SK-N-SH (cell line): ENCODE measurements at regions not wholly inside any gene's neighbourhood (a gene's known extent, or its start where the extent isn't known, plus 50 kb on each side); places are given as distances from the start of the nearest gene placed in this dataset.

Experiments used
- CTCF ChIA-PET: fragments of 300-600, 350-600 bp; formaldehyde crosslinking; extraction: SDS; loops from one replicate; lab custom pipeline; 2021; lab: Yijun Ruan, JAX
- POLR2A ChIA-PET: fragments of 350-600 bp; sonication (Branson Sonifier 250); formaldehyde crosslinking; extraction: SDS; loops from one replicate; lab custom pipeline; 2020; ENCODE audit warnings: antibody characterized with exemption, inconsistent platforms; lab: Yijun Ruan, JAX
- DNase-seq: peaks from one replicate; pipeline ENCODE4 v3.0.0; 2012
- H2AFZ ChIP-seq: fragments of 200-600 bp; sonication (generic); 2 replicates; pipeline ENCODE4 v1.8.1; 2016; ENCODE audit warnings: antibody characterized with exemption, mild to moderate bottlenecking, low read depth
- H3F3A ChIP-seq: fragments of 200-600 bp; sonication (generic); replicated peaks from 2 replicates; pipeline ENCODE3; 2016; ENCODE audit warnings: antibody characterized with exemption, mild to moderate bottlenecking; ENCODE audit not compliant: insufficient read depth
- H3K27ac ChIP-seq, 2 experiments: fragments of 200-500 bp in 1 of 2; fragments of 200-600 bp in 1 of 2; sonication (Bioruptor generic) in 1 of 2; sonication (generic), shearing (Covaris generic) in 1 of 2; 2 replicates each; pipeline versions ENCODE4 v1.5.1 to v1.6.1; 2014 to 2016; ENCODE audit warnings: low read depth in 2 of 2, inconsistent platforms in 1 of 2, low read length in 1 of 2, mild to moderate bottlenecking in 1 of 2, mixed read lengths in 1 of 2
- H3K27me3 ChIP-seq: fragments of 200-600 bp; sonication (generic), shearing (Covaris generic); 2 replicates; pipeline ENCODE4 v1.6.1; 2016; ENCODE audit warnings: mixed run types; ENCODE audit not compliant: insufficient read depth
- H3K36me3 ChIP-seq, 2 experiments: fragments of 200-500 bp in 1 of 2; fragments of 200-600 bp in 1 of 2; sonication (Bioruptor generic) in 1 of 2; sonication (generic) in 1 of 2; replicated peaks in 1 of 2; 2 replicates each; pipeline versions ENCODE3 to v1.5.1; 2014 to 2016; ENCODE audit warnings: low read length in 1 of 2, mild to moderate bottlenecking in 1 of 2; ENCODE audit not compliant: insufficient read depth in 2 of 2, control insufficient read depth in 1 of 2
- H3K4me1 ChIP-seq, 2 experiments: fragments of 200-500 bp in 1 of 2; fragments of 200-600 bp in 1 of 2; sonication (Bioruptor generic) in 1 of 2; sonication (generic), shearing (Covaris generic) in 1 of 2; 2 replicates each; pipeline versions ENCODE4 v1.5.1 to v1.6.1; 2014 to 2016; ENCODE audit warnings: low read depth in 1 of 2, low read length in 1 of 2, mixed run types in 1 of 2; ENCODE audit not compliant: insufficient read depth in 2 of 2, control insufficient read depth in 1 of 2
- H3K4me2 ChIP-seq: fragments of 200-600 bp; sonication (generic), shearing (Covaris generic); 2 replicates; pipeline ENCODE4 v1.6.1; 2017; ENCODE audit warnings: mixed run types
- H3K4me3 ChIP-seq, 2 experiments: fragments of 200-500 bp in 1 of 2; fragments of 200-600 bp in 1 of 2; sonication (Bioruptor generic) in 1 of 2; sonication (generic), shearing (Covaris generic) in 1 of 2; 2 replicates each; pipeline versions ENCODE4 v1.5.1 to v1.8.1; 2014 to 2016; ENCODE audit warnings: low read depth in 2 of 2, inconsistent platforms in 1 of 2, low read length in 1 of 2, mild to moderate bottlenecking in 1 of 2, mixed read lengths in 1 of 2, moderate library complexity in 1 of 2
- H3K79me2 ChIP-seq: fragments of 200-600 bp; sonication (generic); 2 replicates; pipeline ENCODE4 v1.8.1; 2017; ENCODE audit warnings: mild to moderate bottlenecking; ENCODE audit not compliant: insufficient read depth
- H3K9ac ChIP-seq: fragments of 200-600 bp; sonication (generic); 2 replicates; pipeline ENCODE4 v1.6.1; 2017; ENCODE audit warnings: mixed run types
- H3K9me2 ChIP-seq: fragments of 200-600 bp; sonication (generic); 2 replicates; pipeline ENCODE4 v1.6.1; 2017; ENCODE audit warnings: mixed run types
- H3K9me3 ChIP-seq: fragments of 200-600 bp; sonication (generic); 2 replicates; pipeline ENCODE4 v1.6.1; 2017; ENCODE audit warnings: mixed run types, mild to moderate bottlenecking, moderate library complexity
- H4K20me1 ChIP-seq: fragments of 200-600 bp; sonication (generic); 2 replicates; pipeline ENCODE4 v1.6.1; 2017; ENCODE audit warnings: mild to moderate bottlenecking, mixed run types; ENCODE audit not compliant: insufficient read depth
- CTCF ChIP-seq: fragments of 200-600 bp; sonication (generic); IDR thresholded peaks from 2 replicates; pipeline ENCODE4 v1.6.1; 2017; ENCODE audit warnings: antibody characterized with exemption, mild to moderate bottlenecking, moderate library complexity
- EP300 ChIP-seq, 2 experiments: IDR thresholded peaks; 2 replicates each; pipeline versions ENCODE4 v1.4.0 to v1.6.1; 2012; ENCODE audit warnings: borderline replicate concordance in 1 of 2, low read depth in 1 of 2, low read length in 1 of 2
- EZH2phosphoT487 ChIP-seq: fragments of 200-600 bp; sonication (generic); IDR thresholded peaks from 2 replicates; pipeline ENCODE4 v1.6.1; 2017; ENCODE audit warnings: low read depth, mixed run types, mild to moderate bottlenecking, antibody characterized with exemption, moderate library complexity, borderline replicate concordance
- FOSL2 ChIP-seq: IDR thresholded peaks from 2 replicates; pipeline ENCODE4 v1.4.0; 2012; ENCODE audit warnings: low read depth, mild to moderate bottlenecking, moderate library complexity, borderline replicate concordance
- FOXM1 ChIP-seq: IDR thresholded peaks from 2 replicates; pipeline ENCODE4 v1.4.0; 2012; ENCODE audit warnings: low read depth, mild to moderate bottlenecking
- JUND ChIP-seq: IDR thresholded peaks from 2 replicates; pipeline ENCODE4 v1.4.0; 2012
- NRF1 ChIP-seq: IDR thresholded peaks from 2 replicates; pipeline ENCODE4 v1.6.1; 2012; ENCODE audit warnings: low read depth, mild to moderate bottlenecking, low read length
- RAD21 ChIP-seq: IDR thresholded peaks from 2 replicates; pipeline ENCODE4 v1.6.1; 2012; ENCODE audit warnings: mild to moderate bottlenecking, low read length
- RFX5 ChIP-seq: IDR thresholded peaks from 2 replicates; pipeline ENCODE4 v1.6.1; 2012; ENCODE audit warnings: mild to moderate bottlenecking, improper control_type of control experiment, low read length
- SIN3A ChIP-seq: IDR thresholded peaks from 2 replicates; pipeline ENCODE4 v1.6.1; 2012; ENCODE audit warnings: low read depth, mild to moderate bottlenecking, low read length, moderate library complexity, borderline replicate concordance
- TEAD4 ChIP-seq: IDR thresholded peaks from 2 replicates; pipeline ENCODE4 v1.4.0; 2012; ENCODE audit warnings: mild to moderate bottlenecking, borderline replicate concordance; ENCODE audit not compliant: insufficient read depth
- USF1 ChIP-seq: IDR thresholded peaks from 2 replicates; pipeline ENCODE4 v1.4.0; 2012; ENCODE audit warnings: low read depth, borderline replicate concordance
- YY1 ChIP-seq: IDR thresholded peaks from 2 replicates; pipeline ENCODE4 v1.4.0; 2012; ENCODE audit warnings: low read depth, mild to moderate bottlenecking
- WGBS: methylation state at CpG from one replicate; pipeline ENCODE4 v1.1.6; 2017; ENCODE audit warnings: low lambda C conversion rate; 5-methylcytosine and 5-hydroxymethylcytosine counted together

GRCh38 chr4:89576246-89576645 is 260.7 kb downstream of the SNCA start:
- no peaks in the 10 kb centered on the region for H3K27me3 ChIP-seq
- CTCF ChIA-PET, result no interaction called here
- H3K79me2 ChIP-seq, result no peaks in the 10 kb centered on the region
- H3K4me3 ChIP-seq, result no peak overlapping the region
- H3K4me2 ChIP-seq, result no peak overlapping the region
- no peaks in the 10 kb centered on the region for H3K9me2 ChIP-seq
- H3K9ac ChIP-seq, result no peak overlapping the region
- H3K27ac ChIP-seq, result no peak overlapping the region
- no peak for DNase-seq
- H3K36me3 ChIP-seq, result no peaks in the 10 kb centered on the region
- POLR2A ChIA-PET, result no interaction called here
- H4K20me1 ChIP-seq, result no peaks in the 10 kb centered on the region
- no peak for TF ChIP-seq CTCF
- H3K9me3 ChIP-seq, result no peaks in the 10 kb centered on the region
- H3K4me1 ChIP-seq, result no peaks in the 10 kb centered on the region
- no peaks in the 10 kb centered on the region for H3F3A ChIP-seq
- H2AFZ ChIP-seq, result no peak overlapping the region

GRCh38 chr4:89575840-89576239 is 261.1 kb downstream of the SNCA start:
- POLR2A ChIA-PET, result no interaction called here
- no peaks in the 10 kb centered on the region for H3K79me2 ChIP-seq
- H3K9ac ChIP-seq, result no peak overlapping the region
- H2AFZ ChIP-seq, result no peak overlapping the region
- H3K27ac ChIP-seq, result no peak overlapping the region
- no peaks in the 10 kb centered on the region for H3K9me2 ChIP-seq
- no peak overlapping the region for H3K4me3 ChIP-seq
- H3K9me3 ChIP-seq, result no peaks in the 10 kb centered on the region
- H3K27me3 ChIP-seq, result no peaks in the 10 kb centered on the region
- no peaks in the 10 kb centered on the region for H4K20me1 ChIP-seq
- CTCF ChIA-PET, result no interaction called here
- no peak for TF ChIP-seq TEAD4
- TF ChIP-seq EP300 (IDR thresholded peaks at IDR 0.05; ENCODE audit: borderline replicate concordance in 1 of 2, low read depth in 1 of 2, low read length in 1 of 2), result no peak
- TF ChIP-seq RAD21, result no peak
- no peak for TF ChIP-seq USF1
- TF ChIP-seq FOXM1, result no peak
- no peak for TF ChIP-seq JUND
- TF ChIP-seq NRF1, result no peak
- TF ChIP-seq YY1, result no peak
- TF ChIP-seq FOSL2, result no peak
- TF ChIP-seq EZH2phosphoT487, result no peak
- no peak for TF ChIP-seq RFX5
- TF ChIP-seq SIN3A, result no peak
- no peak for TF ChIP-seq CTCF
- WGBS, result 64% methylated on average over 1 of the region's 1 CpG
- H3K36me3 ChIP-seq, result no peaks in the 10 kb centered on the region
- DNase-seq, result no peak
- no peak overlapping the region for H3K4me2 ChIP-seq
- H3K4me1 ChIP-seq, result no peaks in the 10 kb centered on the region
- H3F3A ChIP-seq, result no peaks in the 10 kb centered on the region
